ENCODE measurements at regions not wholly inside any gene's neighbourhood (a gene's known extent, or its start where the extent isn't known, plus 50 kb on each side); places are given as distances from the start of the nearest gene placed in this dataset.

- no TSS peak for BruUV-seq (replicated peaks)
- Histone ChIP-seq H3F3A (ENCODE audit: low read length, unreplicated experiment) (no peaks in the 10 kb centered on the region), H2AFZ (ENCODE audit: low read length) (no peak overlapping the region), H3K4me2 (ENCODE audit: low read length) (no peak overlapping the region), H3K9ac (ENCODE audit: low read length) (no peak overlapping the region), H3K9me2 (replicated peaks; ENCODE audit: low read length) (no peaks in the 10 kb centered on the region), H3K27ac (ENCODE audit: low read length) (no peak overlapping the region), H3K4me1 (ENCODE audit: insufficient read depth, low read length) (no peaks in the 10 kb centered on the region), H3K36me3 (ENCODE audit: low read depth, low read length) (no peaks in the 10 kb centered on the region), H3K79me2 (ENCODE audit: low read length) (no peaks in the 10 kb centered on the region), H3K9me3 (ENCODE audit: low read length) (no peaks in the 10 kb centered on the region), H3K4me3 (ENCODE audit: low read length) (no peak overlapping the region), H3K27me3 (ENCODE audit: low read length) (no peaks in the 10 kb centered on the region), H4K20me1 (ENCODE audit: low read length) (no peaks in the 10 kb centered on the region)
- ATAC-seq (no peak), DNase-seq (no peak)
- TF ChIP-seq EZH2phosphoT487 (IDR thresholded peaks at IDR 0.05; ENCODE audit: borderline replicate concordance, low read length) (no peak), EZH2 (IDR thresholded peaks at IDR 0.05; ENCODE audit: low read length, unreplicated experiment) (no peak), CTCF (conservative IDR thresholded peaks at IDR 0.05; ENCODE audit: low read depth, low read length) (no peak)
- ChIA-PET POLR2A (ENCODE audit: unreplicated experiment) (no interaction called here), CTCF (no interaction called here)
- intact Hi-C loops (cut with micrococcal nuclease) = no loop called here
These were observed 208.5 kb downstream of the RAB38 start for GRCh38 chr11:87966694-87967093.

GRCh38 chr11:87966216-87966615 is 209.0 kb downstream of the RAB38 start:
- no peak overlapping the region for H3K27ac ChIP-seq (ENCODE audit: low read length)
- no peak overlapping the region for H3K4me2 ChIP-seq (ENCODE audit: low read length)
- POLR2A ChIA-PET (ENCODE audit: unreplicated experiment) = no interaction called here
- H3K9me2 ChIP-seq (replicated peaks; ENCODE audit: low read length) = no peaks in the 10 kb centered on the region
- no peaks in the 10 kb centered on the region for H3K4me1 ChIP-seq (ENCODE audit: insufficient read depth, low read length)
- BruUV-seq (replicated peaks) = no TSS peak
- no peak overlapping the region for H3K4me3 ChIP-seq (ENCODE audit: low read length)
- DNase-seq (no peak), ATAC-seq (no peak)
- no peak overlapping the region for H3K9ac ChIP-seq (ENCODE audit: low read length)
- H4K20me1 ChIP-seq (ENCODE audit: low read length) = no peaks in the 10 kb centered on the region
- H3K79me2 ChIP-seq (ENCODE audit: low read length) = no peaks in the 10 kb centered on the region
- no peaks in the 10 kb centered on the region for H3K36me3 ChIP-seq (ENCODE audit: low read depth, low read length)
- intact Hi-C loops (cut with micrococcal nuclease) = no loop called here
- H3F3A ChIP-seq (ENCODE audit: low read length, unreplicated experiment) = no peaks in the 10 kb centered on the region
- no peak overlapping the region for H2AFZ ChIP-seq (ENCODE audit: low read length)
- no peak for TF ChIP-seq EZH2phosphoT487 (IDR thresholded peaks at IDR 0.05; ENCODE audit: borderline replicate concordance, low read length)
- no peak for TF ChIP-seq CTCF (conservative IDR thresholded peaks at IDR 0.05; ENCODE audit: low read depth, low read length)
- TF ChIP-seq EZH2 (IDR thresholded peaks at IDR 0.05; ENCODE audit: low read length, unreplicated experiment) = no peak
- CTCF ChIA-PET = no interaction called here
- H3K27me3 ChIP-seq (ENCODE audit: low read length) = no peaks in the 10 kb centered on the region
- no peaks in the 10 kb centered on the region for H3K9me3 ChIP-seq (ENCODE audit: low read length)

GRCh38 chr11:87961606-87962005 is 213.6 kb downstream of the RAB38 start:
- Histone ChIP-seq H3K4me3 (ENCODE audit: low read length) (no peak overlapping the region), H3K27me3 (ENCODE audit: low read length) (no peaks in the 10 kb centered on the region), H3K36me3 (ENCODE audit: low read depth, low read length) (no peaks in the 10 kb centered on the region), H2AFZ (ENCODE audit: low read length) (no peak overlapping the region), H3K9me3 (ENCODE audit: low read length) (no peaks in the 10 kb centered on the region), H3K4me2 (ENCODE audit: low read length) (no peak overlapping the region), H3K79me2 (ENCODE audit: low read length) (no peaks in the 10 kb centered on the region), H3F3A (ENCODE audit: low read length, unreplicated experiment) (no peaks in the 10 kb centered on the region), H3K9ac (ENCODE audit: low read length) (no peak overlapping the region), H3K4me1 (ENCODE audit: insufficient read depth, low read length) (no peaks in the 10 kb centered on the region), H3K9me2 (replicated peaks; ENCODE audit: low read length) (no peaks in the 10 kb centered on the region), H4K20me1 (ENCODE audit: low read length) (no peaks in the 10 kb centered on the region), H3K27ac (ENCODE audit: low read length) (no peak overlapping the region)
- CTCF ChIA-PET = no interaction called here
- intact Hi-C loops (cut with micrococcal nuclease) = no loop called here
- TF ChIP-seq EZH2phosphoT487 (IDR thresholded peaks at IDR 0.05; ENCODE audit: borderline replicate concordance, low read length) = no peak
- no peak for TF ChIP-seq EZH2 (IDR thresholded peaks at IDR 0.05; ENCODE audit: low read length, unreplicated experiment)
- TF ChIP-seq CTCF (conservative IDR thresholded peaks at IDR 0.05; ENCODE audit: low read depth, low read length) = no peak
- POLR2A ChIA-PET (ENCODE audit: unreplicated experiment) = no interaction called here
- ATAC-seq = no peak
- no peak for DNase-seq
- no TSS peak for BruUV-seq (replicated peaks)

Measured in PC-3 (cell line).